K562 (cell line): ENCODE measurements at regions not wholly inside any gene's neighbourhood (a gene's known extent, or its start where the extent isn't known, plus 50 kb on each side); places are given as distances from the start of the nearest gene placed in this dataset.

Source experiments
- ATAC-seq: fragments of 200-7000 bp; cut with Tn5 transposase; 3 replicates; pipeline ENCODE4 v1.9.1; 2020; ENCODE audit warnings: moderate library complexity
- BruUV-seq: library from RNA; stranded (reverse); fragments of 400-500 nt; replicated peaks from 2 replicates; lab custom pipeline; 2021; lab: Mats Ljungman, UMichigan
- CTCF ChIA-PET: fragments of 300-600 bp; formaldehyde crosslinking; extraction: SDS; loops from one replicate; lab custom pipeline; 2021; ENCODE audit warnings: low intra/inter-chr PET ratio; lab: Yijun Ruan, JAX
- POLR2A ChIA-PET: fragments of 300-600, 350-650 bp; sonication (Branson Sonifier 250); formaldehyde crosslinking; extraction: SDS; loops from one replicate; lab custom pipeline; 2021; ENCODE audit warnings: antibody characterized with exemption, inconsistent platforms; lab: Yijun Ruan, JAX
- DNase-seq, 4 experiments: peaks; one replicate each; pipeline versions ENCODE4 v3.0.0 to v3.0.0-alpha.2; 2011 to 2018; ENCODE audit warnings: low spot score in 3 of 4, mixed read lengths in 3 of 4; ENCODE audit errors: extremely low read depth in 1 of 4
- FAIRE-seq: peaks from 2 replicates; lab custom pipeline; 2011; peaks lifted over from hg19 to GRCh38; lab: Jason Lieb, UNC
- H2AFZ ChIP-seq: 2 replicates; pipeline ENCODE4 v1.6.0; 2011; ENCODE audit warnings: low read depth, low read length, control low read depth, inconsistent platforms
- H3K27ac ChIP-seq: fragments of 200-600 bp; 3 replicates; pipeline ENCODE4 v1.8.0; 2011; ENCODE audit warnings: low read depth, mild to moderate bottlenecking, control low read depth, inconsistent platforms, low read length, moderate library complexity, mixed read lengths; ENCODE audit errors: extremely low read depth
- H3K27me3 ChIP-seq, 2 experiments: fragments of 300-600 bp in 1 of 2; 2 replicates in 1 of 2; 3 replicates in 1 of 2; pipeline versions ENCODE4 v1.6.0 to v1.8.0; 2011; ENCODE audit warnings: inconsistent platforms in 2 of 2, low read length in 2 of 2, mild to moderate bottlenecking in 1 of 2, mixed read lengths in 1 of 2, moderate library complexity in 1 of 2; ENCODE audit not compliant: control insufficient read depth in 2 of 2, insufficient read depth in 2 of 2
- H3K36me3 ChIP-seq: fragments of 300-600 bp; 3 replicates; pipeline ENCODE4 v1.8.0; 2011; ENCODE audit warnings: mild to moderate bottlenecking, low read length, inconsistent platforms; ENCODE audit not compliant: control insufficient read depth, insufficient read depth
- H3K4me1 ChIP-seq, 2 experiments: fragments of 200-600 bp in 1 of 2; replicated peaks in 1 of 2; 2 replicates in 1 of 2; 3 replicates in 1 of 2; pipeline versions ENCODE4 v1.5.1 to v1.8.0; 2011; ENCODE audit warnings: inconsistent platforms in 2 of 2, low read length in 2 of 2, mild to moderate bottlenecking in 1 of 2, mixed read lengths in 1 of 2, moderate library complexity in 1 of 2; ENCODE audit not compliant: control insufficient read depth in 2 of 2, insufficient read depth in 2 of 2
- H3K4me2 ChIP-seq: 2 replicates; pipeline ENCODE4 v1.6.1; 2011; ENCODE audit warnings: low read length, control low read depth, inconsistent platforms, mixed read lengths; ENCODE audit not compliant: insufficient read depth
- H3K4me3 ChIP-seq: fragments of 200-600 bp; sonication (generic), shearing (Covaris generic); 2 replicates; pipeline ENCODE4 v1.5.1; 2016; ENCODE audit warnings: control low read depth, inconsistent platforms
- H3K79me2 ChIP-seq: fragments of 200-600 bp; 3 replicates; pipeline ENCODE4 v1.8.0; 2011; ENCODE audit warnings: low read length, inconsistent platforms; ENCODE audit not compliant: control insufficient read depth, insufficient read depth
- H3K9ac ChIP-seq, 2 experiments: 2 replicates each; pipeline versions ENCODE4 v1.6.0 to v1.6.1; 2011; ENCODE audit warnings: low read depth in 2 of 2, low read length in 2 of 2, control low read depth in 1 of 2, inconsistent platforms in 1 of 2, mild to moderate bottlenecking in 1 of 2, mixed read lengths in 1 of 2; ENCODE audit not compliant: insufficient read depth in 1 of 2
- H3K9me1 ChIP-seq: one replicate; pipeline ENCODE4 v1.6.0; 2011; ENCODE audit warnings: inconsistent platforms, mild to moderate bottlenecking, low read length, moderate library complexity; ENCODE audit not compliant: control insufficient read depth, insufficient read depth
- H3K9me3 ChIP-seq: replicated peaks from 2 replicates; pipeline ENCODE4 v1.5.1; 2011; ENCODE audit warnings: low read depth, low read length, inconsistent platforms; ENCODE audit not compliant: control insufficient read depth, insufficient read depth
- H4K20me1 ChIP-seq: replicated peaks from 2 replicates; pipeline ENCODE4 v1.6.1; 2011; ENCODE audit warnings: low read length, inconsistent platforms, mixed read lengths; ENCODE audit not compliant: control insufficient read depth, insufficient read depth
- BRCA1 ChIP-seq, 2 experiments: fragments of 450-650 bp in 1 of 2; sonication (generic) in 1 of 2; formaldehyde crosslinking in 1 of 2; IDR thresholded peaks; 2 replicates each; pipeline versions ENCODE4 v1.5.0 to v1.6.1; 2017 to 2020; ENCODE audit warnings: mild to moderate bottlenecking in 1 of 2, missing genetic modification reagents in 1 of 2
- HDGF ChIP-seq: fragments of 450-650 bp; IDR thresholded peaks from 2 replicates; pipeline ENCODE4 v1.6.1; 2016
- KLF10 ChIP-seq: fragments of 250-450 bp; sonication (Bioruptor Pico); IDR thresholded peaks from 2 replicates; pipeline ENCODE4 v1.6.1; 2021; ENCODE audit warnings: matching md5 sums
- L3MBTL2 ChIP-seq: fragments of 450-650 bp; IDR thresholded peaks from 2 replicates; pipeline ENCODE4 v1.6.1; 2016; ENCODE audit warnings: mild to moderate bottlenecking, moderate library complexity
- NR2C1 ChIP-seq, 2 experiments: fragments of 450-650 bp; IDR thresholded peaks; 2 replicates each; pipeline ENCODE4 v1.6.1; 2017; ENCODE audit warnings: mild to moderate bottlenecking in 2 of 2, antibody characterized with exemption in 1 of 2, inconsistent platforms in 1 of 2, missing compliant biosample characterization in 1 of 2, missing genetic modification characterization in 1 of 2
- NR3C1 ChIP-seq: sonication (generic); formaldehyde crosslinking; IDR thresholded peaks from 2 replicates; pipeline ENCODE4 v1.8.1; 2022; ENCODE audit warnings: missing genetic modification reagents
- PTRF ChIP-seq: fragments of 450-650 bp; IDR thresholded peaks from 2 replicates; pipeline ENCODE4 v1.6.1; 2016; ENCODE audit warnings: mild to moderate bottlenecking, missing genetic modification characterization, missing compliant biosample characterization
- SMC3 ChIP-seq: conservative IDR thresholded peaks from 2 replicates; pipeline ENCODE4 v1.6.1; 2011; ENCODE audit warnings: low read depth, low read length, improper control_type of control experiment; ENCODE audit not compliant: insufficient read depth
- STAG1 ChIP-seq: sonication (generic); formaldehyde crosslinking; IDR thresholded peaks from 2 replicates; pipeline ENCODE4 v1.5.0; 2020; ENCODE audit warnings: missing genetic modification reagents, borderline replicate concordance
- TBL1XR1 ChIP-seq, 2 experiments: IDR thresholded peaks; 2 replicates each; pipeline ENCODE4 v1.6.1; 2012; ENCODE audit warnings: improper control_type of control experiment in 2 of 2, low read length in 2 of 2, mild to moderate bottlenecking in 1 of 2
- ZNF197 ChIP-seq: fragments of 200-800 bp; sonication (Bioruptor generic); IDR thresholded peaks from 2 replicates; pipeline ENCODE4 v1.6.1; 2016; ENCODE audit warnings: low read depth, missing genetic modification characterization, missing compliant biosample characterization
- WGBS: fragments of 100-300 bp; shearing (Covaris generic); methylation state at CpG from one replicate; pipeline ENCODE4 v1.1.6; 2016; ENCODE audit warnings: low coverage, mixed read lengths; ENCODE audit not compliant: insufficient coverage; ENCODE audit errors: missing lambda C conversion rate; 5-methylcytosine and 5-hydroxymethylcytosine counted together
- in situ Hi-C: fragments of 300-500 bp; cut with MboI; formaldehyde crosslinking; loops from 4 replicates; pipeline ENCODE4 v1.15.0; 2018; ENCODE audit warnings: inconsistent platforms, mixed read lengths
- intact Hi-C: fragments of 100-400 bp; cut with micrococcal nuclease; formaldehyde crosslinking; loops from 2 replicates; pipeline ENCODE4 v1.14.2; 2022
- TF ChIP-seq, protein P1 (sequence below): fragments of 450-650 bp; IDR thresholded peaks from 2 replicates; pipeline ENCODE4 v1.6.1; 2016; ENCODE audit warnings: antibody characterized with exemption
- TF ChIP-seq, protein P2 (sequence below): conservative IDR thresholded peaks from 2 replicates; pipeline ENCODE4 v1.6.1; 2011; ENCODE audit warnings: low read depth, mild to moderate bottlenecking, low read length; ENCODE audit not compliant: control insufficient read depth

DNA sequence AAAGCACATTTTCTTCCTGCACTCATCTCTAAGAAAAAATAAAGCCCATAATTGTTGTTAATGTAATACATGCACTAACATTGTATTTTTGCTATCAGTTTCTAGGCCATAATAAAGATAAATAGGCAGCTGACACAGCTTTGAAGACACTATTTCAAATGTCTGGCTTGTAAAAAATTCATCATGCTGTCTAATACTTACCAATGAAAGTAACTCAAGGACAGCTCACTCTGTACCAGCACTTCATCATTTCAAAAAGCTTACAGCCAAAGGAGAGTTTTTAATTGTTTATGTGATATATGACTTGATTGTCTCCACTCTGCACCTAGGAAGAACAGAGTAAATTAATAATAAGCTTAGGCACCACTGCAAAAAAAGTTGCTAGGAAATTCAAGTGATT lies 1423.3 kb upstream of the PCDH20 start:
- DNase-seq (no peak), FAIRE-seq (no peak), ATAC-seq (no peak)
- in situ Hi-C loops (no loop called here), intact Hi-C loops (no loop called here)
- Histone ChIP-seq H3K9me3 (no peaks in the 10 kb centered on the region), H3K9me1 (no peaks in the 10 kb centered on the region), H3K4me3 (no peak overlapping the region), H4K20me1 (no peaks in the 10 kb centered on the region), H3K27me3 (no peaks in the 10 kb centered on the region), H3K27ac (no peak overlapping the region), H3K9ac (no peak overlapping the region), H3K4me2 (no peak overlapping the region), H3K79me2 (no peaks in the 10 kb centered on the region), H2AFZ (no peak overlapping the region), H3K36me3 (no peaks in the 10 kb centered on the region), H3K4me1 (no peaks in the 10 kb centered on the region)
- TF ChIP-seq BRCA1 (IDR thresholded peaks at IDR 0.05) (0 out of 2 replicates have a peak, but pooled peaks have one; percentile 9), BRCA1 (CRISPR knock-in tag; IDR thresholded peaks at IDR 0.05) (no peak), KLF10 (CRISPR knock-in tag) (no peak)
- ChIA-PET POLR2A (no interaction called here), CTCF (no interaction called here)
- no TSS peak for BruUV-seq

DNA sequence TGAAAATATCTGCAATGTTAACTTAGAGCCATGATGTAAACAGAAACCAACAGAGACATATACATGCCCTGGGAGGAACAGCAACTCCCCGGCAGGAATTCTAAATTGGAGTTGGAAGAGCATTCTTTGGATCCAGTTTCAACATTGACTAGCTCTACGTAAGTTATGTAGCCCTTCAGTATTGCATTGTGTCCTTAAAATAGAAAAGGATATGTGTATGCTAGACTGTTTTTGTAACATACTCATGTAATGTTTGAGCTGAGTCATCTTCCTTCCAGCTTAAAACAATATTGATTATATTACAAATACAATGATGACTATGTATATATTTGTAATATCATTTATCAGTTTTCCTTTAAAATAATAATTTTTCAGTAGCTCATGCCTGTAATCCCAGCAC lies 1422.2 kb upstream of the PCDH20 start:
- Histone ChIP-seq H3K4me1 (no peaks in the 10 kb centered on the region), H3K36me3 (no peaks in the 10 kb centered on the region), H3K27me3 (no peaks in the 10 kb centered on the region), H3K9ac (no peak overlapping the region), H3K79me2 (no peaks in the 10 kb centered on the region), H4K20me1 (no peaks in the 10 kb centered on the region), H3K4me3 (no peak overlapping the region), H2AFZ (no peak overlapping the region), H3K9me3 (no peaks in the 10 kb centered on the region), H3K9me1 (no peaks in the 10 kb centered on the region), H3K27ac (no peak overlapping the region), H3K4me2 (no peak overlapping the region)
- DNase-seq = no peak
- 0% methylated on average over 2 of the region's 2 CpGs for WGBS
- ChIA-PET POLR2A (no interaction called here), CTCF (no interaction called here)
- TF ChIP-seq HDGF (no peak), SMC3 (no peak), PTRF (no peak), NR3C1 (CRISPR knock-in tag) (no peak), KLF10 (CRISPR knock-in tag) (no peak), NR2C1 (IDR thresholded peaks at IDR 0.05) (no peak), NR2C1 (tag; IDR thresholded peaks at IDR 0.05) (no peak), STAG1 (no peak), ZNF197 (CRISPR knock-in tag) (no peak), L3MBTL2 (no peak), TBL1XR1 (IDR thresholded peaks at IDR 0.05; ENCODE audit: low read length in 2 of 2) (no peak)
- TF ChIP-seq, protein P1, sequence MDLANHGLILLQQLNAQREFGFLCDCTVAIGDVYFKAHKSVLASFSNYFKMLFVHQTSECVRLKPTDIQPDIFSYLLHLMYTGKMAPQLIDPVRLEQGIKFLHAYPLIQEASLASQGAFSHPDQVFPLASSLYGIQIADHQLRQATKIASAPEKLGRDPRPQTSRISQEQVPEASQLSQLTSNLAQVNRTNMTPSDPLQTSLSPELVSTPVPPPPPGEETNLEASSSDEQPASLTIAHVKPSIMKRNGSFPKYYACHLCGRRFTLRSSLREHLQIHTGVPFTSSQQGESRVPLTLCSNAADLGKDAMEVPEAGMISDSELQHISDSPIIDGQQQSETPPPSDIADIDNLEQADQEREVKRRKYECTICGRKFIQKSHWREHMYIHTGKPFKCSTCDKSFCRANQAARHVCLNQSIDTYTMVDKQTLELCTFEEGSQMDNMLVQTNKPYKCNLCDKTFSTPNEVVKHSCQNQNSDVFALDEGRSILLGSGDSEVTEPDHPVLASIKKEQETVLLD = no peak
- TF ChIP-seq, protein P2, sequence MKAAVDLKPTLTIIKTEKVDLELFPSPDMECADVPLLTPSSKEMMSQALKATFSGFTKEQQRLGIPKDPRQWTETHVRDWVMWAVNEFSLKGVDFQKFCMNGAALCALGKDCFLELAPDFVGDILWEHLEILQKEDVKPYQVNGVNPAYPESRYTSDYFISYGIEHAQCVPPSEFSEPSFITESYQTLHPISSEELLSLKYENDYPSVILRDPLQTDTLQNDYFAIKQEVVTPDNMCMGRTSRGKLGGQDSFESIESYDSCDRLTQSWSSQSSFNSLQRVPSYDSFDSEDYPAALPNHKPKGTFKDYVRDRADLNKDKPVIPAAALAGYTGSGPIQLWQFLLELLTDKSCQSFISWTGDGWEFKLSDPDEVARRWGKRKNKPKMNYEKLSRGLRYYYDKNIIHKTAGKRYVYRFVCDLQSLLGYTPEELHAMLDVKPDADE = no peak
- in situ Hi-C loops = no loop called here
- no peak for FAIRE-seq
- intact Hi-C loops = no loop called here
- no TSS peak for BruUV-seq
- no peak for ATAC-seq
